ENCODE measurements at regions not wholly inside any gene's neighbourhood (a gene's known extent, or its start where the extent isn't known, plus 50 kb on each side); places are given as distances from the start of the nearest gene placed in this dataset.

GRCh38 chr15:39468331-39468730 lies 112.5 kb upstream of the THBS1 start:
- TF ChIP-seq POLR2A (IDR thresholded peaks at IDR 0.05), result no peak
- TF ChIP-seq, protein P1, sequence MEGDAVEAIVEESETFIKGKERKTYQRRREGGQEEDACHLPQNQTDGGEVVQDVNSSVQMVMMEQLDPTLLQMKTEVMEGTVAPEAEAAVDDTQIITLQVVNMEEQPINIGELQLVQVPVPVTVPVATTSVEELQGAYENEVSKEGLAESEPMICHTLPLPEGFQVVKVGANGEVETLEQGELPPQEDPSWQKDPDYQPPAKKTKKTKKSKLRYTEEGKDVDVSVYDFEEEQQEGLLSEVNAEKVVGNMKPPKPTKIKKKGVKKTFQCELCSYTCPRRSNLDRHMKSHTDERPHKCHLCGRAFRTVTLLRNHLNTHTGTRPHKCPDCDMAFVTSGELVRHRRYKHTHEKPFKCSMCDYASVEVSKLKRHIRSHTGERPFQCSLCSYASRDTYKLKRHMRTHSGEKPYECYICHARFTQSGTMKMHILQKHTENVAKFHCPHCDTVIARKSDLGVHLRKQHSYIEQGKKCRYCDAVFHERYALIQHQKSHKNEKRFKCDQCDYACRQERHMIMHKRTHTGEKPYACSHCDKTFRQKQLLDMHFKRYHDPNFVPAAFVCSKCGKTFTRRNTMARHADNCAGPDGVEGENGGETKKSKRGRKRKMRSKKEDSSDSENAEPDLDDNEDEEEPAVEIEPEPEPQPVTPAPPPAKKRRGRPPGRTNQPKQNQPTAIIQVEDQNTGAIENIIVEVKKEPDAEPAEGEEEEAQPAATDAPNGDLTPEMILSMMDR (IDR thresholded peaks at IDR 0.05 in 4 of 5, conservative IDR thresholded peaks at IDR 0.05 in 1 of 5), result no peak
- DNase-seq, result peak in 1 of 2 donors; percentile 23
- intact Hi-C loops (cut with DNase I; ENCODE audit: low total_unique reads), result no loop called here
- H3K9me3 ChIP-seq, result no peaks in the 10 kb centered on the region
- in situ Hi-C loops (cut with MboI; ENCODE audit: low sequenced_read_pairs in 4 of 4), result no loop called here
- no peak overlapping the region for H3K4me3 ChIP-seq
- no peaks in the 10 kb centered on the region for H3K36me3 ChIP-seq
- H3K27ac ChIP-seq, result peak overlapping the region in 1 of 4 donors; percentile 33
- H3K27me3 ChIP-seq, result no peaks in the 10 kb centered on the region
- H3K4me1 ChIP-seq, result peaks cover 0 to 9% of the 10 kb centered on the region in 2 donors
- ATAC-seq, result no peak

- Histone ChIP-seq H3K36me3 (no peaks in the 10 kb centered on the region), H3K27ac (peak overlapping the region in 1 of 4 donors; percentile 33), H3K4me3 (no peak overlapping the region), H3K4me1 (peaks cover 0 to 10% of the 10 kb centered on the region in 2 donors), H3K27me3 (no peaks in the 10 kb centered on the region), H3K9me3 (no peaks in the 10 kb centered on the region)
- DNase-seq, result no peak
- intact Hi-C loops (cut with DNase I; ENCODE audit: low total_unique reads) (no loop called here), in situ Hi-C loops (cut with MboI; ENCODE audit: low sequenced_read_pairs in 4 of 4) (no loop called here)
- no peak for ATAC-seq
- TF ChIP-seq POLR2A (IDR thresholded peaks at IDR 0.05), result no peak
- TF ChIP-seq, protein P1 (IDR thresholded peaks at IDR 0.05 in 4 of 5, conservative IDR thresholded peaks at IDR 0.05 in 1 of 5), result no peak
These were observed 112.1 kb upstream of the THBS1 start for GRCh38 chr15:39468828-39469227.

DNA sequence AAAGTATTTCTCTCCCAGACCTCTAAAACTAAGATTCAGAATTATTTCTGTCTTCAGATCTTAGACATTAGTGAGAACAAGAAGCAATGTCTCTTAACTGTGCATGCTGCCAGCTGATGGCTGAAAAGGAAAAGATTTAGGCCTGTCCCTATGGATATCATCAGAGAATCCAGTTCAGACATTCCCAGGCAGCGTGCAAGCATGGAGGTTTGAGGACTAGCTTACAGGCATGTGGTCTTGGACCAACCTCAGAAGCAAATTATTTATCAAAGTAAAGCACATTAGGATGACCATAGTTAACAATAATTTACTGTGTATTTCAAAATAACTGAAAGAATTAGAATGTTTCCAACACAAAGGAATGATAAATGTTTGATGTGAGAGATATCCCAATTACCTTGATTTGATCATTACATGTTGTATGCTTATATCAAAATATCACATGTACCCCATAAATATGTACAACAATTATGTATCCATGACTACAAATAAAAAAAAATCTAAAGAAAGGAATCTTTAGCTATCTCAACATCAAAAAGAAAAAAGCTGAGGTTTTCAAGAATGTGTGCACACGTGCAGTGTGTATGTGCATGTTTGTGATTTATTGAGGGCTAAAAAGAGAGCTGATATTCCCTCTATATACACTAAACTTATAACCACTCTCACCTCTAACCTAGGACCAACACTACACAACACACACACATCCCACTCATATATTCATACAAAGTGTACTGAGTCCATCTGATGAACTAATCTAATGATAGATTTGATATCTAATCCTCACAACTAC lies 108.9 kb upstream of the THBS1 start:
- Histone ChIP-seq H3K4me3 (no peak overlapping the region), H3K27me3 (no peaks in the 10 kb centered on the region), H3K36me3 (no peaks in the 10 kb centered on the region), H3K9me3 (no peaks in the 10 kb centered on the region), H3K4me1 (peaks cover 0 to 10% of the 10 kb centered on the region in 2 donors), H3K27ac (peak overlapping the region; percentile 61 to 78 (median 72))
- in situ Hi-C loops (cut with MboI; ENCODE audit: low sequenced_read_pairs in 4 of 4) (no loop called here), intact Hi-C loops (cut with DNase I; ENCODE audit: low total_unique reads) (no loop called here)
- DNase-seq, result no peak
- ATAC-seq, result no peak
- TF ChIP-seq, protein P1 (IDR thresholded peaks at IDR 0.05 in 4 of 5, conservative IDR thresholded peaks at IDR 0.05 in 1 of 5), result no peak
- TF ChIP-seq POLR2A (IDR thresholded peaks at IDR 0.05), result no peak

DNA sequence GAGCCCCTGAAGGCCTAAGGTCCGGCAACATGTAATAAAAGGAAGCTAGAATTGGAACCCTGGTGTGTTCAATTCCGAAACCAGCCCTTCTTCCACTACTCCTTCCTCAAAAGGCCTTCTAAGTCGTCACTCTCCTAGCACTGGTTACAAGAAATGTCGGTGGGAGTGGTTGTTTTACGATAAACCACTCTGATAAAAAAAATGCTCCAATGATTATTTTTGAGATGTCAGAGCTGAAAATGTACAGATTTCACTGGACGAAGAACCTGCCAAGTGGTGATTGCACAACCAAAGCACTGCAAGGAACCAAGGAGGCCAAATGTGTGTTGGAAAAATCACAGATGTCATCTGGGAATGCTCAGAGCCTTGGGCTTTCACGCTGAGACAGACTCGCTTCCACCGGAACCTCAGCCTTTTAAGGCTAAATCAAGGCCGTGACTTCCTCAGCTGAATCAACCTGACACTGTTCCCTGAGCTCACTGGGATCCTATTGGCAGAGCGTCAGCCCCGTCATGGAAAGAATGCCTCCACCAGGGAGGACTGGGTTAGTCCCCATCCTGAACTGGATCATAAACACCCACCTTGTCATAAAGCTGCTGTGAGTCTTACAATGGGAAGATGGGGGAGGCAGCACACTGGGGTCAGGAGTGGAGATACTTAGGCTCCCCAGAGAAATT lies 108.1 kb upstream of the THBS1 start:
- peaks cover 0 to 7% of the 10 kb centered on the region in 2 donors for H3K4me1 ChIP-seq
- H3K27ac ChIP-seq, result peak overlapping the region; percentile 61 to 78 (median 72)
- no peak overlapping the region for H3K4me3 ChIP-seq
- H3K9me3 ChIP-seq, result no peaks in the 10 kb centered on the region
- ATAC-seq (peak; percentile 81 to 91), DNase-seq (peak; percentile 37 to 75)
- H3K36me3 ChIP-seq, result no peaks in the 10 kb centered on the region
- in situ Hi-C loops (cut with MboI; ENCODE audit: low sequenced_read_pairs in 4 of 4), result no loop called here
- intact Hi-C loops (cut with DNase I; ENCODE audit: low total_unique reads), result no loop called here
- no peaks in the 10 kb centered on the region for H3K27me3 ChIP-seq
- TF ChIP-seq, protein P1 (IDR thresholded peaks at IDR 0.05 in 4 of 5, conservative IDR thresholded peaks at IDR 0.05 in 1 of 5), result no peak
- TF ChIP-seq POLR2A (IDR thresholded peaks at IDR 0.05), result peak in 1 of 2 donors; percentile 14
